OCI-LY7 (cell line): ENCODE measurements at regions not wholly inside any gene's neighbourhood (a gene's known extent, or its start where the extent isn't known, plus 50 kb on each side); places are given as distances from the start of the nearest gene placed in this dataset.

Experiments used
- BruUV-seq: library from RNA; stranded (reverse); fragments of 400-500 nt; replicated peaks from 2 replicates; lab custom pipeline; 2021; lab: Mats Ljungman, UMichigan
- CTCF ChIA-PET: fragments of 300-600 bp; sonication (Branson Sonifier 250); formaldehyde crosslinking; loops from one replicate; lab custom pipeline; 2022; ENCODE audit warnings: antibody characterized with exemption; ENCODE audit not compliant: unreplicated experiment; lab: Charles Lee
- POLR2A ChIA-PET: fragments of 300-600 bp; sonication (Branson Sonifier 250); formaldehyde crosslinking; loops from one replicate; lab custom pipeline; 2022; ENCODE audit warnings: antibody characterized with exemption; lab: Charles Lee
- DNase-seq: peaks from one replicate; pipeline ENCODE4 v3.0.0-alpha.2; 2015; ENCODE audit warnings: low spot score
- H2AFZ ChIP-seq: fragments of 200-600 bp; sonication (generic), shearing (Covaris generic); 2 replicates; pipeline ENCODE4 v1.6.1; 2014; ENCODE audit warnings: mild to moderate bottlenecking, antibody characterized with exemption, low read length, moderate library complexity
- H3K27ac ChIP-seq: fragments of 200-600 bp; sonication (generic); 2 replicates; pipeline ENCODE4 v1.5.1; 2014; ENCODE audit warnings: mixed run types, low read depth, mild to moderate bottlenecking, moderate library complexity, low read length, inconsistent platforms; ENCODE audit not compliant: poor library complexity, severe bottlenecking
- H3K36me3 ChIP-seq: fragments of 200-600 bp; sonication (generic); 2 replicates; pipeline ENCODE4 v1.6.1; 2014; ENCODE audit warnings: mild to moderate bottlenecking, antibody characterized with exemption, low read length, moderate library complexity, mixed read lengths; ENCODE audit not compliant: insufficient read depth
- H3K4me1 ChIP-seq: fragments of 200-600 bp; sonication (generic); 2 replicates; pipeline ENCODE4 v1.5.1; 2014; ENCODE audit warnings: mild to moderate bottlenecking, low read length; ENCODE audit not compliant: insufficient read depth, poor library complexity, severe bottlenecking
- H3K4me2 ChIP-seq: fragments of 200-600 bp; sonication (generic); 2 replicates; pipeline ENCODE4 v1.6.1; 2014; ENCODE audit warnings: mild to moderate bottlenecking, low read length
- H3K4me3 ChIP-seq: fragments of 200-600 bp; sonication (generic); 2 replicates; pipeline ENCODE4 v1.5.1; 2014; ENCODE audit warnings: mild to moderate bottlenecking, low read depth, low read length; ENCODE audit not compliant: poor library complexity, severe bottlenecking
- H3K79me2 ChIP-seq: fragments of 200-600 bp; sonication (generic); 2 replicates; pipeline ENCODE4 v1.6.1; 2016; ENCODE audit warnings: low read depth, mild to moderate bottlenecking, low read length, moderate library complexity, mixed read lengths; ENCODE audit not compliant: insufficient read depth
- H3K9me2 ChIP-seq: fragments of 200-600 bp; sonication (generic); 2 replicates; pipeline ENCODE4 v1.6.1; 2016; ENCODE audit warnings: mild to moderate bottlenecking, low read length, mixed read lengths; ENCODE audit not compliant: insufficient read depth
- H3K9me3 ChIP-seq: fragments of 200-600 bp; sonication (generic); 2 replicates; pipeline ENCODE4 v1.6.1; 2014; ENCODE audit warnings: mild to moderate bottlenecking, mixed run types, low read length, mixed read lengths
- H4K20me1 ChIP-seq: fragments of 200-600 bp; sonication (generic); 2 replicates; pipeline ENCODE4 v1.6.1; 2014; ENCODE audit warnings: mild to moderate bottlenecking, antibody characterized with exemption, low read length, moderate library complexity, mixed read lengths; ENCODE audit not compliant: insufficient read depth
- EZH2phosphoT487 ChIP-seq: fragments of 200-600 bp; sonication (generic); IDR thresholded peaks from 2 replicates; pipeline ENCODE4 v1.6.1; 2018; ENCODE audit warnings: low read depth, borderline replicate concordance, mild to moderate bottlenecking, mixed run types, antibody characterized with exemption, low read length, moderate library complexity, mixed read lengths
- intact Hi-C: fragments of 100-400 bp; cut with micrococcal nuclease; formaldehyde crosslinking; loops from one replicate; pipeline ENCODE4 v1.10.0; 2022; ENCODE audit not compliant: unreplicated experiment
- TF ChIP-seq, protein P1 (sequence below): fragments of 200-600 bp; sonication (generic); conservative IDR thresholded peaks from 2 replicates; pipeline ENCODE4 v1.5.1; 2014; ENCODE audit warnings: mild to moderate bottlenecking, antibody characterized with exemption, low read length, moderate library complexity, mixed read lengths

DNA sequence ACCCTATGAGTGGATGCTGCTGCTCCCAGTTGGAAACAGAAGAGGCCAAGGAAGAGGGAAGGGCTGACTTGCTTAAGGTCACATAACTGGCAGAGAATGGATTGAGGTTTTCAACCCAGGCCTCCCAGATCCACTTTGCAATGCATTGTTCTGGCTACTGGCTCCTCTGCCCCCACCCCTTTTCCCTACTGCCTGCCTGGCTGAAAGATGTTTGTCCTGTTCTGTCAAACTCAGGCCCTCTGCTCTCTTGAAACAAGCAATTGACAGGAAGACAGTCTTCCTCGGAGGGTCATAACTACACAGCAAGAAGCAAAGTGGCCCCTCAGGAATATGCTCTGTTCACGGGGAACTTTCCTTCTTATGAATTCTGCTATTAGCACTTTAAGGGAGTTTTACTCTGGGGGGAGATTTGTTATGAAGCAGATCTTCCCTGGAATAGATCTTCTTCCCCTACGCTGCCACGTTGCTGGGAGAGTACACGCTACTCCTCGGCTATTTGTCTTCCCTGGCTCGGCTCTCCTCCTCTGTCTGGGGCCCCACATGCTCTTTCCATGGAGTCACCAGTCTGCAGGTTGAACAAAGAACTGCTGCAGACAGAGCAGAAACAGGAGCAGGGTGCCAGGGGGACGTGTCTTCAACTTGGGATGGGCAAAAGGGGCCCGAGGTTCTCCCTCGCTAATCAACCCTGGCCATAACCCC, 436.1 kb downstream of the TYW1 start:
- Histone ChIP-seq H3K4me3 (no peak overlapping the region), H3K36me3 (no peaks in the 10 kb centered on the region), H3K4me1 (no peaks in the 10 kb centered on the region), H3K27ac (no peak overlapping the region), H3K9me3 (no peaks in the 10 kb centered on the region), H3K4me2 (no peak overlapping the region), H3K9me2 (no peaks in the 10 kb centered on the region), H2AFZ (no peak overlapping the region), H3K79me2 (no peaks in the 10 kb centered on the region), H4K20me1 (no peaks in the 10 kb centered on the region)
- intact Hi-C loops = no loop called here
- POLR2A ChIA-PET = no interaction called here
- BruUV-seq = no TSS peak
- TF ChIP-seq, protein P1, sequence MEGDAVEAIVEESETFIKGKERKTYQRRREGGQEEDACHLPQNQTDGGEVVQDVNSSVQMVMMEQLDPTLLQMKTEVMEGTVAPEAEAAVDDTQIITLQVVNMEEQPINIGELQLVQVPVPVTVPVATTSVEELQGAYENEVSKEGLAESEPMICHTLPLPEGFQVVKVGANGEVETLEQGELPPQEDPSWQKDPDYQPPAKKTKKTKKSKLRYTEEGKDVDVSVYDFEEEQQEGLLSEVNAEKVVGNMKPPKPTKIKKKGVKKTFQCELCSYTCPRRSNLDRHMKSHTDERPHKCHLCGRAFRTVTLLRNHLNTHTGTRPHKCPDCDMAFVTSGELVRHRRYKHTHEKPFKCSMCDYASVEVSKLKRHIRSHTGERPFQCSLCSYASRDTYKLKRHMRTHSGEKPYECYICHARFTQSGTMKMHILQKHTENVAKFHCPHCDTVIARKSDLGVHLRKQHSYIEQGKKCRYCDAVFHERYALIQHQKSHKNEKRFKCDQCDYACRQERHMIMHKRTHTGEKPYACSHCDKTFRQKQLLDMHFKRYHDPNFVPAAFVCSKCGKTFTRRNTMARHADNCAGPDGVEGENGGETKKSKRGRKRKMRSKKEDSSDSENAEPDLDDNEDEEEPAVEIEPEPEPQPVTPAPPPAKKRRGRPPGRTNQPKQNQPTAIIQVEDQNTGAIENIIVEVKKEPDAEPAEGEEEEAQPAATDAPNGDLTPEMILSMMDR = no peak
- TF ChIP-seq EZH2phosphoT487 = no peak
- CTCF ChIA-PET = no interaction called here
- DNase-seq = no peak

DNA sequence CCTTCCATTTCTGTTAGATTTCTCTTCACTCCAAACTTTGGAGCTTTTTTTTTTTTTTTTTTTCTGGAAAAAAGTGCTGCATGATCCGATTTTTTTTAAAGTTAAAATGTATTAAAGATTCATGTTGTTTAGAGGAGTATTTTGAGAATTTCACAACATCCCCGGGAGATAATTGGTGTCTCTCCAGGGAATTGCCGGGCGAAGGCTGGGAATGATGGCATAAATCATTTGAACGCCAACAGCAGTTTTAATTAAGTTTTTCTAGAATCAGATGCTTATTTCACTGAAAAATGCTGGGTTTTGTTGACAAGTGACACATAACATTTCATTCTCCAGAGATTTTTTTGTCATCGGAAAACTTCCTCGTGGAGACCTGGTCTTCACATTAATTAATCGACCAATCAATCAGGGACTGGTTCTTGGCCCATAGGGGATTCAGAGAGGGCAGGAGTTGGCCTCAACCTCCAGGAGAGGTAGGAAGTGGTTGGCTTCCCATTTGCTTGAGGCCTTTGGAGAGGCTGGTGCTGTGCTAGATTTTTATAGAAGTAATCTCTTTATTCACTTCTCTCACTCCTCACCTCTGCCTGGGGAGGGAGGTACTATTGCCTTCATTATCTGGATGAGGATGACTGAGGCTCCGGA, 439.4 kb downstream of the TYW1 start:
- Histone ChIP-seq H3K27ac (no peak overlapping the region), H3K4me3 (no peak overlapping the region), H3K4me1 (no peaks in the 10 kb centered on the region), H3K36me3 (no peaks in the 10 kb centered on the region), H3K79me2 (no peaks in the 10 kb centered on the region), H3K4me2 (no peak overlapping the region), H2AFZ (no peak overlapping the region), H3K9me3 (no peaks in the 10 kb centered on the region), H4K20me1 (no peaks in the 10 kb centered on the region), H3K9me2 (no peaks in the 10 kb centered on the region)
- ChIA-PET POLR2A (interaction anchor here (0.6 to 0.7 kb wide), 3 partner anchors 30 to 1420 kb away, joined by 3 to 5 read pairs (median 3); no protein-coding TSS in a partner anchor), CTCF (no interaction called here)
- no TSS peak for BruUV-seq
- intact Hi-C loops = no loop called here
- DNase-seq = no peak
- no peak for TF ChIP-seq EZH2phosphoT487
- TF ChIP-seq, protein P1 = no peak
